GM23338 (cell line): ENCODE measurements at regions not wholly inside any gene's neighbourhood (a gene's known extent, or its start where the extent isn't known, plus 50 kb on each side); places are given as distances from the start of the nearest gene placed in this dataset.

Experiments used
- CREB1 ChIP-seq: fragments of 250-450 bp; sonication (Bioruptor Pico); IDR thresholded peaks from 2 replicates; pipeline ENCODE4 v1.5.0; 2020; ENCODE audit warnings: low read depth, mild to moderate bottlenecking, moderate library complexity
- EZH2 ChIP-seq: fragments of 200-600 bp; sonication (generic); IDR thresholded peaks from one replicate; pipeline ENCODE4 v1.8.0; 2017; ENCODE audit warnings: antibody characterized with exemption, mild to moderate bottlenecking, low read depth; ENCODE audit not compliant: unreplicated experiment
- EZH2phosphoT487 ChIP-seq: fragments of 200-600 bp; sonication (generic); IDR thresholded peaks from one replicate; pipeline ENCODE4 v1.8.1; 2018; ENCODE audit warnings: antibody characterized with exemption; ENCODE audit not compliant: unreplicated experiment
- JUNB ChIP-seq: IDR thresholded peaks from one replicate; pipeline ENCODE4 v1.6.1; 2016; ENCODE audit warnings: antibody characterized with exemption; ENCODE audit not compliant: unreplicated experiment
- POLR2AphosphoS5 ChIP-seq: IDR thresholded peaks from 2 replicates; pipeline ENCODE4 v1.6.1; 2016; ENCODE audit warnings: antibody characterized with exemption, low read depth
- STAT1 ChIP-seq: IDR thresholded peaks from one replicate; pipeline ENCODE4 v1.6.1; 2016; ENCODE audit warnings: antibody characterized with exemption; ENCODE audit not compliant: unreplicated experiment
- ZNF114 ChIP-seq: fragments of 250-450 bp; sonication (Bioruptor Pico); IDR thresholded peaks from 2 replicates; pipeline ENCODE4 v1.5.0; 2020; ENCODE audit warnings: mild to moderate bottlenecking, moderate library complexity
- ZNF331 ChIP-seq: fragments of 250-450 bp; sonication (Bioruptor Pico); IDR thresholded peaks from 2 replicates; pipeline ENCODE4 v1.5.0; 2020; ENCODE audit warnings: low read depth, mild to moderate bottlenecking, moderate library complexity
- TF ChIP-seq, protein P1 (sequence below), 2 experiments: fragments of 200-600 bp in 1 of 2; sonication (generic) in 1 of 2; conservative IDR thresholded peaks; 2 replicates each; pipeline versions ENCODE4 v1.5.1 to v1.6.1; 2016 to 2017; ENCODE audit warnings: antibody characterized with exemption in 2 of 2, low read depth in 2 of 2, mild to moderate bottlenecking in 2 of 2, moderate library complexity in 1 of 2
- TF ChIP-seq, protein P2 (sequence below): IDR thresholded peaks from one replicate; pipeline ENCODE4 v1.6.1; 2018; ENCODE audit warnings: antibody characterized with exemption; ENCODE audit not compliant: unreplicated experiment

DNA sequence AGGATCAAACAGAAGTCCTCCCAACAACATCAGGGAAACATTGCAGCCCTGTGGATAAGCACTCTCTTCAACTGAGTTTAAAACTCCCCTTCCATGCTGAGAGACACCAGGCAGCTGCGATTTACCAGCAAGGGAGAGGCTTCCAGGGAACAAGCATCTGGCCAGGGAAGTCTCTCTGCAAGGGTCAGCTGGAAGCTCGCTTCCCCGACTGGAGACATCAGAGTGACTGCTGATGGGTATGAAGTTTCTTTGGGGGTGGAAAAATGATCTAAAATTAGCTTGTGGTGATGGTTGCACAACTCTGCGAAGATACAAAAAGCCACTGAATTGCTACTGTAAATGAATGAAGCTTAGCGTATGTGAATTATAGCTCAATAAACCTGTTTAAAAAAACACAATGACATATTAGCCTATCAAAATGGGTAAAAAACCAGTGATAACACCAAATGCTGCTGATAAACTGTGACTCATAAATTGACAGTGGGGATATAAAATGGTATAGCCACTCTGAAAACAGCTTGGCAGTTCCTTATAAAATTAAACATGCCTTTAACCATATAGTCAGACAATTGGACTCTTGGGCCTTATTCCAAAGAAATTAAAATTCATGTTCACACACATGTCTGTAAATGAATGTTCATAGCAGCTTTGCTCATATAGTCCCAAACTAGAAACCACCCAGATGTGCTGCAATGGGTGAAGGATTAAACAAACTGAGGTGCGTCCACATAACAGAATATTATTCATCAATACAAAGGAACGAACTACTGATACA, 1082.0 kb downstream of the SOCS6 start:
- TF ChIP-seq, protein P1, sequence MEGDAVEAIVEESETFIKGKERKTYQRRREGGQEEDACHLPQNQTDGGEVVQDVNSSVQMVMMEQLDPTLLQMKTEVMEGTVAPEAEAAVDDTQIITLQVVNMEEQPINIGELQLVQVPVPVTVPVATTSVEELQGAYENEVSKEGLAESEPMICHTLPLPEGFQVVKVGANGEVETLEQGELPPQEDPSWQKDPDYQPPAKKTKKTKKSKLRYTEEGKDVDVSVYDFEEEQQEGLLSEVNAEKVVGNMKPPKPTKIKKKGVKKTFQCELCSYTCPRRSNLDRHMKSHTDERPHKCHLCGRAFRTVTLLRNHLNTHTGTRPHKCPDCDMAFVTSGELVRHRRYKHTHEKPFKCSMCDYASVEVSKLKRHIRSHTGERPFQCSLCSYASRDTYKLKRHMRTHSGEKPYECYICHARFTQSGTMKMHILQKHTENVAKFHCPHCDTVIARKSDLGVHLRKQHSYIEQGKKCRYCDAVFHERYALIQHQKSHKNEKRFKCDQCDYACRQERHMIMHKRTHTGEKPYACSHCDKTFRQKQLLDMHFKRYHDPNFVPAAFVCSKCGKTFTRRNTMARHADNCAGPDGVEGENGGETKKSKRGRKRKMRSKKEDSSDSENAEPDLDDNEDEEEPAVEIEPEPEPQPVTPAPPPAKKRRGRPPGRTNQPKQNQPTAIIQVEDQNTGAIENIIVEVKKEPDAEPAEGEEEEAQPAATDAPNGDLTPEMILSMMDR (conservative IDR thresholded peaks at IDR 0.05; ENCODE audit: low read depth in 2 of 2) = no peak
- TF ChIP-seq, protein P2, sequence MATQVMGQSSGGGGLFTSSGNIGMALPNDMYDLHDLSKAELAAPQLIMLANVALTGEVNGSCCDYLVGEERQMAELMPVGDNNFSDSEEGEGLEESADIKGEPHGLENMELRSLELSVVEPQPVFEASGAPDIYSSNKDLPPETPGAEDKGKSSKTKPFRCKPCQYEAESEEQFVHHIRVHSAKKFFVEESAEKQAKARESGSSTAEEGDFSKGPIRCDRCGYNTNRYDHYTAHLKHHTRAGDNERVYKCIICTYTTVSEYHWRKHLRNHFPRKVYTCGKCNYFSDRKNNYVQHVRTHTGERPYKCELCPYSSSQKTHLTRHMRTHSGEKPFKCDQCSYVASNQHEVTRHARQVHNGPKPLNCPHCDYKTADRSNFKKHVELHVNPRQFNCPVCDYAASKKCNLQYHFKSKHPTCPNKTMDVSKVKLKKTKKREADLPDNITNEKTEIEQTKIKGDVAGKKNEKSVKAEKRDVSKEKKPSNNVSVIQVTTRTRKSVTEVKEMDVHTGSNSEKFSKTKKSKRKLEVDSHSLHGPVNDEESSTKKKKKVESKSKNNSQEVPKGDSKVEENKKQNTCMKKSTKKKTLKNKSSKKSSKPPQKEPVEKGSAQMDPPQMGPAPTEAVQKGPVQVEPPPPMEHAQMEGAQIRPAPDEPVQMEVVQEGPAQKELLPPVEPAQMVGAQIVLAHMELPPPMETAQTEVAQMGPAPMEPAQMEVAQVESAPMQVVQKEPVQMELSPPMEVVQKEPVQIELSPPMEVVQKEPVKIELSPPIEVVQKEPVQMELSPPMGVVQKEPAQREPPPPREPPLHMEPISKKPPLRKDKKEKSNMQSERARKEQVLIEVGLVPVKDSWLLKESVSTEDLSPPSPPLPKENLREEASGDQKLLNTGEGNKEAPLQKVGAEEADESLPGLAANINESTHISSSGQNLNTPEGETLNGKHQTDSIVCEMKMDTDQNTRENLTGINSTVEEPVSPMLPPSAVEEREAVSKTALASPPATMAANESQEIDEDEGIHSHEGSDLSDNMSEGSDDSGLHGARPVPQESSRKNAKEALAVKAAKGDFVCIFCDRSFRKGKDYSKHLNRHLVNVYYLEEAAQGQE = no peak
- TF ChIP-seq CREB1 (CRISPR knock-in tag) = no peak
- no peak for TF ChIP-seq EZH2
- no peak for TF ChIP-seq JUNB
- TF ChIP-seq STAT1 = no peak
- TF ChIP-seq ZNF114 (CRISPR knock-in tag) = no peak
- TF ChIP-seq ZNF331 (CRISPR knock-in tag) = no peak
- no peak for TF ChIP-seq EZH2phosphoT487
- no peak for TF ChIP-seq POLR2AphosphoS5
